ENCODE measurements at regions not wholly inside any gene's neighbourhood (a gene's known extent, or its start where the extent isn't known, plus 50 kb on each side); places are given as distances from the start of the nearest gene placed in this dataset.

GRCh38 chr17:72592242-72592966 lies 471.6 kb downstream of the SOX9 start:
- peaks cover 36% of the 10 kb centered on the region for H3K79me2 ChIP-seq
- no peaks in the 10 kb centered on the region for H3K36me3 ChIP-seq (replicated peaks; ENCODE audit: insufficient read depth, low read depth)
- TF ChIP-seq CTCF (IDR thresholded peaks at IDR 0.05; ENCODE audit: poor library complexity) (no peak), EZH2 (IDR thresholded peaks at IDR 0.05; ENCODE audit: borderline replicate concordance) (peak; percentile 34)
- H3K4me1 ChIP-seq (ENCODE audit: insufficient read depth): peaks cover 7% of the 10 kb centered on the region
- peak overlapping the region; percentile 92 for H3K4me2 ChIP-seq
- peak; percentile 93 for DNase-seq (ENCODE audit: low spot score)
- no peaks in the 10 kb centered on the region for H4K20me1 ChIP-seq (ENCODE audit: insufficient read depth, poor library complexity, severe bottlenecking)
- WGBS (ENCODE audit: low lambda C conversion rate, missing lambda C conversion rate): under 1% methylated on average over 57 of the region's 71 CpGs
- H2AFZ ChIP-seq: peak overlapping the region; percentile 10
- peak overlapping the region; percentile 91 for H3K27ac ChIP-seq
- no peaks in the 10 kb centered on the region for H3K9me2 ChIP-seq (replicated peaks; ENCODE audit: insufficient read depth)
- H3K9me3 ChIP-seq (ENCODE audit: low read depth): no peaks in the 10 kb centered on the region
- peaks cover 10% of the 10 kb centered on the region for H3K27me3 ChIP-seq
- H3K4me3 ChIP-seq: peak overlapping the region; percentile 90

GRCh38 chr17:72592967-72593325 lies 472.1 kb downstream of the SOX9 start:
- 79% methylated on average over 9 of the region's 9 CpGs for WGBS (ENCODE audit: low lambda C conversion rate, missing lambda C conversion rate)
- H3K4me1 ChIP-seq (ENCODE audit: insufficient read depth): peaks cover 1% of the 10 kb centered on the region
- no peak overlapping the region for H3K4me3 ChIP-seq
- H3K9me2 ChIP-seq (replicated peaks; ENCODE audit: insufficient read depth): no peaks in the 10 kb centered on the region
- H3K27ac ChIP-seq: no peak overlapping the region
- H3K36me3 ChIP-seq (replicated peaks; ENCODE audit: insufficient read depth, low read depth): no peaks in the 10 kb centered on the region
- H3K79me2 ChIP-seq: peaks cover 32% of the 10 kb centered on the region
- H3K27me3 ChIP-seq: peaks cover 10% of the 10 kb centered on the region
- H3K4me2 ChIP-seq: peak overlapping the region; percentile 92
- no peak for DNase-seq (ENCODE audit: low spot score)
- no peaks in the 10 kb centered on the region for H4K20me1 ChIP-seq (ENCODE audit: insufficient read depth, poor library complexity, severe bottlenecking)
- TF ChIP-seq CTCF (IDR thresholded peaks at IDR 0.05; ENCODE audit: poor library complexity) (no peak), EZH2phosphoT487 (IDR thresholded peaks at IDR 0.05; ENCODE audit: low read depth, severe bottlenecking, unreplicated experiment) (no peak), EZH2 (IDR thresholded peaks at IDR 0.05; ENCODE audit: borderline replicate concordance) (no peak)
- H3K9me3 ChIP-seq (ENCODE audit: low read depth): no peaks in the 10 kb centered on the region
- no peak overlapping the region for H2AFZ ChIP-seq

- H4K20me1 ChIP-seq (ENCODE audit: insufficient read depth, poor library complexity, severe bottlenecking): no peaks in the 10 kb centered on the region
- H3K9me2 ChIP-seq (replicated peaks; ENCODE audit: insufficient read depth): no peaks in the 10 kb centered on the region
- no peak for DNase-seq (ENCODE audit: low spot score)
- H3K4me3 ChIP-seq: no peak overlapping the region
- no peak overlapping the region for H2AFZ ChIP-seq
- no peaks in the 10 kb centered on the region for H3K36me3 ChIP-seq (replicated peaks; ENCODE audit: insufficient read depth, low read depth)
- H3K4me2 ChIP-seq: no peak overlapping the region
- TF ChIP-seq EZH2 (IDR thresholded peaks at IDR 0.05; ENCODE audit: borderline replicate concordance) (no peak), EZH2phosphoT487 (IDR thresholded peaks at IDR 0.05; ENCODE audit: low read depth, severe bottlenecking, unreplicated experiment) (no peak), CTCF (IDR thresholded peaks at IDR 0.05; ENCODE audit: poor library complexity) (no peak)
- H3K79me2 ChIP-seq: peaks cover 31% of the 10 kb centered on the region
- WGBS (ENCODE audit: low lambda C conversion rate, missing lambda C conversion rate): 68% methylated on average over 9 of the region's 9 CpGs
- H3K27ac ChIP-seq: no peak overlapping the region
- H3K9me3 ChIP-seq (ENCODE audit: low read depth): no peaks in the 10 kb centered on the region
- H3K4me1 ChIP-seq (ENCODE audit: insufficient read depth): no peaks in the 10 kb centered on the region
- H3K27me3 ChIP-seq: peaks cover 10% of the 10 kb centered on the region
Measured at GRCh38 chr17:72594248-72594647, 473.4 kb downstream of the SOX9 start.
